ES-I3 (cell line): ENCODE measurements at regions not wholly inside any gene's neighbourhood (a gene's known extent, or its start where the extent isn't known, plus 50 kb on each side); places are given as distances from the start of the nearest gene placed in this dataset.
"Not testable (repeated sequence)": the region's sequence is repeated elsewhere in the genome, so short reads cannot be mapped to it uniquely, and the experiment has no call there.

Experiments
- H3K36me3 ChIP-seq: 2 replicates; pipeline ENCODE4 v1.6.1; 2013; ENCODE audit warnings: mild to moderate bottlenecking, low read length, control low read depth, moderate library complexity; ENCODE audit not compliant: insufficient read depth
- H3K4me1 ChIP-seq: 2 replicates; pipeline ENCODE4 v1.6.1; 2013; ENCODE audit warnings: mild to moderate bottlenecking, control low read depth, low read length; ENCODE audit not compliant: insufficient read depth
- H3K9ac ChIP-seq: 2 replicates; pipeline ENCODE4 v1.6.1; 2013; ENCODE audit warnings: low read depth, mild to moderate bottlenecking, low read length, moderate library complexity
- H3K9me3 ChIP-seq: 2 replicates; pipeline ENCODE4 v1.6.1; 2013; ENCODE audit warnings: mild to moderate bottlenecking, low read length, moderate library complexity; ENCODE audit not compliant: control insufficient read depth, insufficient read depth

DNA sequence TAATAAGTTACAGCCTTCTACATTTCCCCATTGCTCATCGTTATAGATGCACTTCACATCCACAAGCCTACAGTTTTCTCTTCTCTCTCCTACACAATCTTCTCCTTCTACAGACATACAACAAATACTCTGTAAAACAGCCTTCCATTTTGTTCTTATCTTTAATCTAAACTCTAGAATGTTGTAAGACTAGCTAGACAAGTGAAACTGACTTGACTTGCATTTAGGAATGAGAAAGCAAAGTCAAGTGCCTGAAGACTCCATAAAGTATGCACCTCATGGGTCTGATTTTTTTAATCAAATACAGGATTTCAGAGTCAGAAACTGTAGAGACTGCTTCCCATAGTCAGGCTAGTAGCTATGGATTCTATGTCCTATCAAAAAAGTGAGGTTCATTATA, 190.3 kb downstream of the KLHL28 start:
- H3K9ac ChIP-seq = no peak overlapping the region
- no peaks in the 10 kb centered on the region for H3K9me3 ChIP-seq
- H3K4me1 ChIP-seq = 0 out of 2 replicates have a peak, but pooled peaks cover 4% of the 10 kb centered on the region
- H3K36me3 ChIP-seq = no peaks in the 10 kb centered on the region

DNA sequence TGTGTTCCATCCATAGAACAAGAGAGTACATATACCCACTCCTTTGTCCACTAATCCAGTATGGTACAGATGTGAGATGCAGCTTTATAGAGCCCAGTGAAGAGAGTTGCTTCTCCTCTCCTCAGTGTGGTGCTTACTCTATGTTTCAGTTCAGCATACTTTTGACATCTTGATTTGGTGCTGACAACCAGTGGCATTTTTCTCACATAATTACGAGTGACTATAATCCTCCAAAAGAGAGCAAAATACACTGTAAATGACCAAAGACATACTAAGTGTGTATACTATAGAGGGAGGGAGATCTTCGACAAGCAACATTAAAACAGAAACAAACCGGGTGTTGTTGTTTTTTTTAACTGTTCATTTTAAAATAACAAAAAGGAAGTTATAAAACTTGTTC, 191.5 kb downstream of the KLHL28 start:
- H3K9me3 ChIP-seq = no peaks in the 10 kb centered on the region
- H3K36me3 ChIP-seq = no peaks in the 10 kb centered on the region
- H3K9ac ChIP-seq = no peak overlapping the region
- 0 out of 2 replicates have a peak, but pooled peaks cover 4% of the 10 kb centered on the region for H3K4me1 ChIP-seq

DNA sequence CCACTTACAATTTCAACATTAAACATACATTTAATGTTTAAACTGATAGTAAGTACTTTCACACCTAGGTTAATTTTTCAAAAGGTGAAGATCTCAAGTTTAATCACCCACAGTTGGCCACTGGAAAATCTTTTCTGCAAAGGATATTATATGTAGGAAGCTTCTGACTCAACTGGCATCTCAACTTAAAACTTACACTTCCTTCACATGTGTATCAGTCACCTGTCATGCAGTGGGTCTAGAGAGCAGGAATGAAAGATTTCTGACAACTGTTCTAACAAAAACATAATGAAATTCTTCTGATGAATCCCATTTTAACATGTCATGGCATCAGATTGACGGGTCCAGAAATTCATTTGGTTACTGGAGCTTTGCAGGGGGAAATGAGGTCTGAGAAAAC, 192.8 kb downstream of the KLHL28 start:
- no peaks in the 10 kb centered on the region for H3K36me3 ChIP-seq
- H3K9ac ChIP-seq = no peak overlapping the region
- no peaks in the 10 kb centered on the region for H3K9me3 ChIP-seq
- H3K4me1 ChIP-seq = 0 out of 2 replicates have a peak, but pooled peaks cover 4% of the 10 kb centered on the region

DNA sequence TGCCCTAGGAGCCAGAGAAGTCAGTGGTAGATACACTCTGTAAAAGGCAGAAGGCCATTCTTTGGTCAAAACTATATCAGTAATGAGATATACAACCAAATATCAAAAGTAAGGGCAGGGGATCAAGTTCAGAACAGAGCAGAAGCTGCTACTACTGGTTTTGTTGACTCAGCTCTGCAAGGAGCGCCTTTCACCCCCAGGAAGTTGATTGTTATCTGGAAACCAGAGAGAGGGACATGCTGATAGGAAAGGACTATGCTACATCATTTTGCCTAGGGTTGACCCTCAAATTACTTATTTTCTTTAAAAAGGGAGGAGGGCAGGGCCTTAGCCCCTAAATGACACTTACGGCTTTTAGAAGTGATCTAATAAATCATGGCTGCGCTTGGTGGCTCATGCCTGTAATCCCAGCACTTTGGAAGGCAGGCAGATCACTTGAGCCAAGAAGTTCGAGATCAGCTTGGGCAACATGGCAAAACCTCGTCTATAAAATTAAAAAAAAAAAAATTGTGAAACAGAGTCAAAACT, 194.0 kb downstream of the KLHL28 start:
- Histone ChIP-seq H3K4me1 (0 out of 2 replicates have a peak, but pooled peaks cover 4% of the 10 kb centered on the region), H3K36me3 (no peaks in the 10 kb centered on the region), H3K9me3 (no peaks in the 10 kb centered on the region), H3K9ac (no peak overlapping the region)

DNA sequence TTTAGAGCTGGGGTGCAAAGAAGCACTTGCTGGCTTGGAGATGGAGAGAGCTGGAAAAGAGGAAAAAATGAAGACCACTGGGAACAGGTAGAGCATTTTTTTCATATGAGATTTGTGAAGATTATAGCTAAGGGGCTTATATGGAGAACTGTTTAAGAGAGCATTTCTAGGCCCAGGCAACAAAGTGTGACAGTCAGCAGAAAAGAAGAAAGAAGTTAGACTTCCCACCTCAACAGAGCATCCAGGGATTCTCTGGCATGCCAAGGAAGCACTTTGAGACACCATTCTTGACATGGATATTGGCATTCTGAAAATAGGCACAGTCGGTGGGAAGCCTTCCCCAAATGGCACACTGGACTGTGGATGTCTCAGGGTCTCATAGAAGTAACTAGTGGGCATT, 195.5 kb downstream of the KLHL28 start:
- Histone ChIP-seq H3K4me1 (0 out of 2 replicates have a peak, but pooled peaks cover 4% of the 10 kb centered on the region), H3K9me3 (no peaks in the 10 kb centered on the region), H3K36me3 (no peaks in the 10 kb centered on the region), H3K9ac (no peak overlapping the region)

DNA sequence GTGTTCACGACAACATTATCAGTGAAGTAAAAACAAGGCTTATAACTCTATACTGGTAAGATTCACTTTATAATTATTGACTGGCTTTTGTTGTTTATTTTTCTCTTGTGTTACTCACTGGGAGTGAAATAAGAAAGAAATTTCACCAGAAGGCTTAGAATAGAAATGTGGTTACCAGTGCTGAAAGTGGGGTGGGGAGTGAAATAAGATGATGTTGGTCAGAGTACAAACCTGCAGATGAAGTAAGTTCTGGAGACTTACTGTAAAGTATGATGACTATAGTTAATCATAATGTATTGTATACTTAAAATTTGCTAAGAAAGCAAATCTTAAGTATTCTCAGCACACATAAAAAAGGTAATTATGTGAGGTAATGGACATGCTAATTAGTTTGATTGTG, 198.4 kb downstream of the KLHL28 start:
- Histone ChIP-seq H3K36me3 (no peaks in the 10 kb centered on the region), H3K9ac (no peak overlapping the region), H3K4me1 (0 out of 2 replicates have a peak, but pooled peaks cover 2% of the 10 kb centered on the region), H3K9me3 (no peaks in the 10 kb centered on the region)

DNA sequence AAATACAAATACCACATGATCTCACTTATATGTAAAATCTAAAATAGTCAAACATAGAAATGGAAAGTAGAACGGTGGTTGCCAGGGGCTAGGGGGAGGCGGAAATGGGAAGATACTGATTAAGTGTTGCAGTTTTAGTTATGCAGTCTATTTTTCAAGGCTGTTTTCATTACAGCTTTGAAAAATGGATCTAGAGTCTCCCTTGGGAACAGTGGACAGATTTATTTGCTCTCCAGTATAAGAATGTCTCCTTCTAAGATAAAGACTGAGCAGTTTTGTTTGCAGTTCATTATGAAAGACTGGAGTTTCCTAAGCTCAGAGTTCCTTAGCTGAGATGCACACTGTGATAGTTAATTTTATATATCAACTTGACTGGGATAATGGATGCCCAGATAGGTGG, 202.5 kb downstream of the KLHL28 start:
- H3K9me3 ChIP-seq = no peaks in the 10 kb centered on the region
- no peaks in the 10 kb centered on the region for H3K4me1 ChIP-seq
- H3K36me3 ChIP-seq = no peaks in the 10 kb centered on the region
- H3K9ac ChIP-seq = no peak overlapping the region

DNA sequence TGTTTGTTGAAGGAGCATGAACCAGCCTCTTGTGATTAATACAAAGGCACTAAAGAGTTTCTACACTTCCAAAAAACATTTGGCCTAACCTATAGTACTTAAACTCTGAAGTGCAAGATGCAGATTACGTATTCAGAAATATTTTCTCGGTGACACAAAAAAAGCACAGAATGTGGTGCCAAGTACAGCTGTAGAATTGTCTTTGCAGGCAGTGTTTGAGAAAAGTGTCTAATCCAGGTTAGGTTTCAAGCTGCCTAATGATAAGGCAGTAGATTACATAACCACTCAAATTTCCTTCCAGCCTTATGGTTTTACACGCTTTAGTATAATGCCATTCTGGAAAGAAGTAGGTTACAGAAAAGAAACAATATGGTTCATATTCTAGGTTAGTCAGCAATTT, 205.2 kb downstream of the KLHL28 start:
- no peaks in the 10 kb centered on the region for H3K36me3 ChIP-seq
- no peaks in the 10 kb centered on the region for H3K9me3 ChIP-seq
- no peak overlapping the region for H3K9ac ChIP-seq
- H3K4me1 ChIP-seq = no peaks in the 10 kb centered on the region

DNA sequence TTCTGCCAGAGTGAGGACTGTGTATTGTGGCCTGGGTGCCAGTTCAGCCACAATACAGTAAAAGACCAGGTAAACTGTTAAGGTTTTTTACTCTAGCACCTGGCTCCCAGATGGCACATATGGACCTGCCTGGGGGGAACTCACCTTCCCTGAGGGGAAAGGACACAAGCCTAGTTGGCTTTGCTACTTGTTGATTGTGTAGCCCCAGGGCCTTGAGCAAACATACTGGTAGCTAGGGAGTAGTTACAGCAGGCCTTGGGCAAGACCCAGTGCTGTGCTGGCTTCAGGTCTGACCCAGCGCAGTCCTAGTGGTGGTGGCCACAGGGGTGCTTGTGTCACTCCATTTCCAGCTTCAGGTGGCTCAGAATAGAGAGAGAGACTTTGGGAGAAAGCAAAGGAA, 216.4 kb downstream of the KLHL28 start:
- Histone ChIP-seq H3K36me3 (no peaks in the 10 kb centered on the region), H3K4me1 (no peaks in the 10 kb centered on the region), H3K9ac (no peak overlapping the region), H3K9me3 (no peaks in the 10 kb centered on the region)

DNA sequence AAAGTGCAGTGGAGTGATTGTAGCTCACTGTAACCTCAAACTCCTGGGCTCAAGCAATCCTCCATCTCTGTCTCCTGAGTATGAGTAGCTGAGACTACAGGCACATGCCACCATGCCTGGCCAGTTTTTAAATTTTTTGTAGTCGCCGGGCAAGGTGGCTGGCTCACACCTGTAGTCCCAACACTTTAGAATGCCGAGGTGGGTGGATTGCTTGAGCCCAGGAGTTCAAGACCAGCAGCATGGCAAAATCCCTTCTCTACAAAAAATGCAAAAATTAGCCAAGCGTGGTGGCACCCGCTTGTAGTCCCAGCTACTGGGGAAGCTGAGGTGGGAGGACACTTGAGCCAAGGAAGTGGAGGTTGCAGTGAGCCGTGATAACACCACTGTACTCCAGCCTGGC, 219.5 kb downstream of the KLHL28 start:
- no peak overlapping the region for H3K9ac ChIP-seq
- no peaks in the 10 kb centered on the region for H3K4me1 ChIP-seq
- no peaks in the 10 kb centered on the region for H3K36me3 ChIP-seq
- no peaks in the 10 kb centered on the region for H3K9me3 ChIP-seq

DNA sequence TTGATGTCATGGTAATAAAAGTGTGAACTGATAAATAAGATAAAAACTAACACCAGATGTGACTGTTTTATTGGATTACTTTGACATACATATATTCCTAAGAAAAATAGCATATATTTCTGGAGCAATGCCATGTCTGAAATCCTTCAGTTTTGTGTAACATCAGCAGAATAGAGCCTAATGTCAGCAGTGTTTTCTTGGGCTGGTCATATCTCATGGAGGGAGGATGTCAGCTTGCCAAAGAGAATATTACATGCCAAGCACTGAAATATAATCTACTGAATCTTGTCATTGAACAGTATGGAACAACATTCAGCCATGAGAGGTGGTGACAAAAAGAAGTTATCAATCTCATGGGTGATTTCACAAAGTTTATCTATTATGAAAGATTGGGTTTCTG, 220.3 kb downstream of the KLHL28 start:
- Histone ChIP-seq H3K9me3 (no peaks in the 10 kb centered on the region), H3K4me1 (no peaks in the 10 kb centered on the region), H3K36me3 (no peaks in the 10 kb centered on the region), H3K9ac (no peak overlapping the region)

DNA sequence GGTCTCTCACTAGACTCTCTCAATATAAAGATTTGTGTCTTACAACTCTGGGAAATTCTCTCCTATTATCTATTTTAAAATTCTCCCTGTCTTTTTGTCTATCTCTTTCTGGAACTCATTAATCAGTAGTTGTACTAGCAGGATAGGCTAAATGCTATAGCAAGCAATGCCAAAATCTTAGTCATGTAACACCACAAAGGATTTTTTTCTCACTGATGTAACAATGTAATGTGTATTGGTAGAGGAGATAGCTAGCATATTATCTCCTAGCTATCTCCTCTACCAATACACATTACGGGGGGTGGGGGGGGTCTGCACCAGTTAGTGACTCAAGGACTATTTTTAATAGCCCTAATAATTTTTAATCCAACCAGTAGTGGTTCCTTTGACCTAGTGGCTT, 225.4 kb downstream of the KLHL28 start:
- no peaks in the 10 kb centered on the region for H3K36me3 ChIP-seq
- H3K9ac ChIP-seq = no peak overlapping the region
- no peaks in the 10 kb centered on the region for H3K9me3 ChIP-seq
- no peaks in the 10 kb centered on the region for H3K4me1 ChIP-seq

DNA sequence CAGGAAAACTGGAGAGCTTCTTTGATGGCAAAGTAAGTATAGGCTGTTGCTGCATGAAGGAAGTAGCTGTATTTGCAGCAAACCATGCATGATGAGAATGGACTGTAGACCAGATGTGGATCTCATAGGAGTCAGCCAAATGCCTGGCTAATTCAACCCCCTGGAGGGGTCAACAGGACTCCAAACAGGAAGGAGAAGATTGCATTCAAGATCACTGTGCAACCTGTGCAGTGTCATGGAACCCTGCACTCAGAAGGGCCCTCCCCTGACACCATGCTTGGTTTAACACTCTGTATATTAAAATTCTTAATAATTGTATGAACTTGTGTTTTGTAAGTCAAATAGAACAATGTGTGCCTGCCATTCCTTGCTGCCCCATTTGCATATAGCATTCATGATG, 225.1 kb upstream of the FSCB start:
- Histone ChIP-seq H3K36me3 (no peaks in the 10 kb centered on the region), H3K9ac (no peak overlapping the region), H3K4me1 (no peaks in the 10 kb centered on the region), H3K9me3 (no peaks in the 10 kb centered on the region)

DNA sequence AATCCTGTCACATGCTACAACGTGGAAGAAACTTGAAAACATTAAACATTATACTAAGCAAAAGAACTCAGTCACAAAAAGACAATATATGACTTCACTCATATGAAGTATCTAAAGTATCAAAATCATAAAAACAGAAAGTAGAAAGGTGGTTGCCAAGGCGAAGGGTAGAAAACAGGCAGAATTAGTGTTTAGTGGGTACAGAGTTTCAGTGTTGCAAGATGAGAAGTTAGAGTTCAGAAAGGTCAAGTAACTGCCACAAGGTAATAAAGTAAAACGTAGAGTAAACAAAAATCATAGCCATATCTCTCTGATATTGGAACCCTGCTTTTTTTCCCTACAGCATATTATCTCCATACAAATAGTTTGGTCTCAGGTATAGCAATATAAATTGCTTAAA, 223.8 kb upstream of the FSCB start:
- no peaks in the 10 kb centered on the region for H3K4me1 ChIP-seq
- H3K9ac ChIP-seq = no peak overlapping the region
- H3K9me3 ChIP-seq = no peaks in the 10 kb centered on the region
- no peaks in the 10 kb centered on the region for H3K36me3 ChIP-seq

DNA sequence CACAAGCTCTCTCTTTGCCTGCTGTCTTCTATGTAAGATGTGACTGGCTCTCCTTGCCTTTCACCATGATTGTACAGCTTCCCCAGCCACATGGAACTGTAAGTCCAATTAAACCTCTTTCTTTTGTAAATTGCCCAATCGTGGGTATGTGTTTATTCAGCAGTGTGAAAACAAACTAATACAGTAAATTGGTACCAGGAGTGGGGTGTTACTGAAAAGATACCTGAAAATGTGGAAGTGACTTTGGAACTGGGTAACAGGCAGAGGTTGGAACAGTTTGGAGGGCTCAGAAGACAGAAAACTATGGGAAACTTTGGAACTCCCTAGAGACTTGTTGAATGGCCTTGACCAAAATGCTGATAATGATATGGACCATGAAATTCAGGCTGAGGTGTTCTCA, 214.3 kb upstream of the FSCB start:
- not testable (repeated sequence) for H3K36me3 ChIP-seq, H3K9me3 ChIP-seq, H3K4me1 ChIP-seq

DNA sequence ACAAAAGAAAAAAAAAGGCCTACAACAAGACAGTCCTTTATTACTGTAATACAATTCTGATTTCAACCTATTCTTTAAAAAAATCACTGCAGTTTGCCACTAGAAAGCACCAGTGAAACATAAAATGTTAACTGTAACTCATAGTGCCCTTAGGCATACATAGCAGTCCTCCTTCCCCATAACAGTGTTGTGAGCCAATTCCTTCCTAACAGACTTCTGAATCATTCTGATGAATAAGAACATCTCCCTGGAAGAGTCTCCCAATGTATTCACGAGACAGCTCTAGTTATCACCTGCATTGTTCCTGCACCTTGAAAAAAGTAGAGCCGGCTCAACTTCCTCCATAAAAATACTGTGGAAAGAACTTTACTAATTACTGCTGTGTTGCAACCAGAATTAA, 213.6 kb upstream of the FSCB start:
- H3K36me3 ChIP-seq = no peaks in the 10 kb centered on the region
- H3K9me3 ChIP-seq = peaks cover 2% of the 10 kb centered on the region
- no peaks in the 10 kb centered on the region for H3K4me1 ChIP-seq
- no peak overlapping the region for H3K9ac ChIP-seq

More for the DNA sequence above, 214.3 kb upstream of the FSCB start:
- not testable (repeated sequence) for H3K9ac ChIP-seq
